ENCODE measurements at regions not wholly inside any gene's neighbourhood (a gene's known extent, or its start where the extent isn't known, plus 50 kb on each side); places are given as distances from the start of the nearest gene placed in this dataset.
A peak's percentile ranks its signal among the peaks of the same experiment; 100 is the strongest.

- no peaks in the 10 kb centered on the region for H3K36me3 Mint-ChIP-seq
Measured at GRCh38 chr11:104462341-104462740, 298.4 kb upstream of the PDGFD start.

GRCh38 chr11:104451197-104451893, 287.4 kb upstream of the PDGFD start:
- Mint-ChIP-seq H3K27ac (no peak overlapping the region), H3K4me3 (no peak overlapping the region), H3K36me3 (no peaks in the 10 kb centered on the region), H3K4me1 (no peaks in the 10 kb centered on the region), H3K27me3 (no peaks in the 10 kb centered on the region), H3K9me3 (no peaks in the 10 kb centered on the region)

More at GRCh38 chr11:104462341-104462740, 298.4 kb upstream of the PDGFD start:
- no peak overlapping the region for H3K27ac Mint-ChIP-seq
- no peaks in the 10 kb centered on the region for H3K4me1 Mint-ChIP-seq
- H3K4me3 Mint-ChIP-seq = no peak overlapping the region
- H3K27me3 Mint-ChIP-seq = no peaks in the 10 kb centered on the region
- no peaks in the 10 kb centered on the region for H3K9me3 Mint-ChIP-seq

- Mint-ChIP-seq H3K36me3 (no peaks in the 10 kb centered on the region), H3K4me1 (no peaks in the 10 kb centered on the region), H3K9me3 (peaks cover 9% of the 10 kb centered on the region), H3K27me3 (no peaks in the 10 kb centered on the region), H3K27ac (no peak overlapping the region), H3K4me3 (no peak overlapping the region)
Measured at GRCh38 chr11:104443387-104443786, 279.4 kb upstream of the PDGFD start.

GRCh38 chr11:104442321-104442720, 278.4 kb upstream of the PDGFD start:
- Mint-ChIP-seq H3K4me1 (no peaks in the 10 kb centered on the region), H3K27me3 (no peaks in the 10 kb centered on the region), H3K27ac (no peak overlapping the region), H3K9me3 (peaks cover 11% of the 10 kb centered on the region), H3K4me3 (no peak overlapping the region), H3K36me3 (no peaks in the 10 kb centered on the region)

GRCh38 chr11:104435494-104435893, 271.5 kb upstream of the PDGFD start:
- no peak overlapping the region for H3K4me3 Mint-ChIP-seq
- H3K4me1 Mint-ChIP-seq = no peaks in the 10 kb centered on the region

GRCh38 chr11:104433751-104434150, 269.8 kb upstream of the PDGFD start:
- Mint-ChIP-seq H3K36me3 (no peaks in the 10 kb centered on the region), H3K4me3 (no peak overlapping the region), H3K9me3 (peaks cover 5% of the 10 kb centered on the region), H3K4me1 (no peaks in the 10 kb centered on the region), H3K27me3 (peaks cover 3% of the 10 kb centered on the region), H3K27ac (no peak overlapping the region)

More at GRCh38 chr11:104435494-104435893, 271.5 kb upstream of the PDGFD start:
- Mint-ChIP-seq H3K9me3 (peaks cover 11% of the 10 kb centered on the region), H3K27ac (no peak overlapping the region), H3K36me3 (no peaks in the 10 kb centered on the region), H3K27me3 (peaks cover 3% of the 10 kb centered on the region)

GRCh38 chr11:104432981-104433380, 269.0 kb upstream of the PDGFD start:
- Mint-ChIP-seq H3K4me1 (no peaks in the 10 kb centered on the region), H3K4me3 (no peak overlapping the region), H3K27ac (no peak overlapping the region), H3K9me3 (no peaks in the 10 kb centered on the region), H3K27me3 (peaks cover 3% of the 10 kb centered on the region), H3K36me3 (no peaks in the 10 kb centered on the region)

GRCh38 chr11:104432526-104432925, 268.6 kb upstream of the PDGFD start:
- Mint-ChIP-seq H3K9me3 (no peaks in the 10 kb centered on the region), H3K4me3 (no peak overlapping the region), H3K27ac (no peak overlapping the region), H3K4me1 (no peaks in the 10 kb centered on the region), H3K36me3 (no peaks in the 10 kb centered on the region), H3K27me3 (peaks cover 3% of the 10 kb centered on the region)

GRCh38 chr11:104422324-104422944, 258.5 kb upstream of the PDGFD start:
- no peaks in the 10 kb centered on the region for H3K27me3 Mint-ChIP-seq
- no peaks in the 10 kb centered on the region for H3K4me1 Mint-ChIP-seq
- H3K36me3 Mint-ChIP-seq = no peaks in the 10 kb centered on the region
- no peaks in the 10 kb centered on the region for H3K9me3 Mint-ChIP-seq
- H3K4me3 Mint-ChIP-seq = no peak overlapping the region
- H3K27ac Mint-ChIP-seq = no peak overlapping the region

- no peak overlapping the region for H3K27ac Mint-ChIP-seq
- H3K27me3 Mint-ChIP-seq = peaks cover 6% of the 10 kb centered on the region
- H3K36me3 Mint-ChIP-seq = no peaks in the 10 kb centered on the region
- no peaks in the 10 kb centered on the region for H3K4me1 Mint-ChIP-seq
- no peak overlapping the region for H3K4me3 Mint-ChIP-seq
- H3K9me3 Mint-ChIP-seq = no peaks in the 10 kb centered on the region
Measured at GRCh38 chr11:104410336-104410735, 246.4 kb upstream of the PDGFD start.

- no peak overlapping the region for H3K4me3 Mint-ChIP-seq
- peaks cover 6% of the 10 kb centered on the region for H3K27me3 Mint-ChIP-seq
- H3K27ac Mint-ChIP-seq = no peak overlapping the region
- no peaks in the 10 kb centered on the region for H3K9me3 Mint-ChIP-seq
- no peaks in the 10 kb centered on the region for H3K4me1 Mint-ChIP-seq
- H3K36me3 Mint-ChIP-seq = no peaks in the 10 kb centered on the region
Measured at GRCh38 chr11:104408630-104409029, 244.7 kb upstream of the PDGFD start.

- Mint-ChIP-seq H3K27ac (no peak overlapping the region), H3K27me3 (peaks cover 5% of the 10 kb centered on the region), H3K4me1 (no peaks in the 10 kb centered on the region), H3K4me3 (no peak overlapping the region), H3K36me3 (no peaks in the 10 kb centered on the region), H3K9me3 (no peaks in the 10 kb centered on the region)
Measured at GRCh38 chr11:104405277-104405676, 241.3 kb upstream of the PDGFD start.

GRCh38 chr11:104404231-104405175, 240.6 kb upstream of the PDGFD start:
- Mint-ChIP-seq H3K27ac (no peak overlapping the region), H3K4me1 (no peaks in the 10 kb centered on the region), H3K4me3 (no peak overlapping the region), H3K27me3 (peaks cover 5% of the 10 kb centered on the region), H3K9me3 (no peaks in the 10 kb centered on the region), H3K36me3 (no peaks in the 10 kb centered on the region)

- no peaks in the 10 kb centered on the region for H3K36me3 Mint-ChIP-seq
- no peaks in the 10 kb centered on the region for H3K4me1 Mint-ChIP-seq
- peak overlapping the region; percentile 59 for H3K27ac Mint-ChIP-seq
- H3K4me3 Mint-ChIP-seq = no peak overlapping the region
- peaks cover 5% of the 10 kb centered on the region for H3K27me3 Mint-ChIP-seq
- H3K9me3 Mint-ChIP-seq = no peaks in the 10 kb centered on the region
Measured at GRCh38 chr11:104402812-104403521, 239.0 kb upstream of the PDGFD start.

- no peak overlapping the region for H3K4me3 Mint-ChIP-seq
- no peak overlapping the region for H3K27ac Mint-ChIP-seq
- H3K9me3 Mint-ChIP-seq = no peaks in the 10 kb centered on the region
- no peaks in the 10 kb centered on the region for H3K4me1 Mint-ChIP-seq
- peaks cover 1% of the 10 kb centered on the region for H3K27me3 Mint-ChIP-seq
- H3K36me3 Mint-ChIP-seq = no peaks in the 10 kb centered on the region
Measured at GRCh38 chr11:104394508-104394907, 230.6 kb upstream of the PDGFD start.
